ENCODE measurements at regions not wholly inside any gene's neighbourhood (a gene's known extent, or its start where the extent isn't known, plus 50 kb on each side); places are given as distances from the start of the nearest gene placed in this dataset.

GRCh38 chr11:112861356-112861755, 99.9 kb upstream of the NCAM1 start:
- DNase-seq (ENCODE audit: low spot score) = no peak
- H3K4me1 ChIP-seq (ENCODE audit: control insufficient read depth in 1 of 2, low read depth in 2 of 2) = no peaks in the 10 kb centered on the region
- H3K4me3 ChIP-seq = no peak overlapping the region
- TF ChIP-seq, protein P1, sequence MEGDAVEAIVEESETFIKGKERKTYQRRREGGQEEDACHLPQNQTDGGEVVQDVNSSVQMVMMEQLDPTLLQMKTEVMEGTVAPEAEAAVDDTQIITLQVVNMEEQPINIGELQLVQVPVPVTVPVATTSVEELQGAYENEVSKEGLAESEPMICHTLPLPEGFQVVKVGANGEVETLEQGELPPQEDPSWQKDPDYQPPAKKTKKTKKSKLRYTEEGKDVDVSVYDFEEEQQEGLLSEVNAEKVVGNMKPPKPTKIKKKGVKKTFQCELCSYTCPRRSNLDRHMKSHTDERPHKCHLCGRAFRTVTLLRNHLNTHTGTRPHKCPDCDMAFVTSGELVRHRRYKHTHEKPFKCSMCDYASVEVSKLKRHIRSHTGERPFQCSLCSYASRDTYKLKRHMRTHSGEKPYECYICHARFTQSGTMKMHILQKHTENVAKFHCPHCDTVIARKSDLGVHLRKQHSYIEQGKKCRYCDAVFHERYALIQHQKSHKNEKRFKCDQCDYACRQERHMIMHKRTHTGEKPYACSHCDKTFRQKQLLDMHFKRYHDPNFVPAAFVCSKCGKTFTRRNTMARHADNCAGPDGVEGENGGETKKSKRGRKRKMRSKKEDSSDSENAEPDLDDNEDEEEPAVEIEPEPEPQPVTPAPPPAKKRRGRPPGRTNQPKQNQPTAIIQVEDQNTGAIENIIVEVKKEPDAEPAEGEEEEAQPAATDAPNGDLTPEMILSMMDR (IDR thresholded peaks at IDR 0.05) = no peak
- ATAC-seq (ENCODE audit: insufficient number of reproducible peaks, low FRiP score, low read depth) = no peak
- H3K36me3 ChIP-seq = no peaks in the 10 kb centered on the region
- peaks cover 14% of the 10 kb centered on the region for H3K9me3 ChIP-seq
- no peaks in the 10 kb centered on the region for H3K27me3 ChIP-seq (replicated peaks; ENCODE audit: insufficient read depth)
- H3K27ac ChIP-seq = no peak overlapping the region

DNA sequence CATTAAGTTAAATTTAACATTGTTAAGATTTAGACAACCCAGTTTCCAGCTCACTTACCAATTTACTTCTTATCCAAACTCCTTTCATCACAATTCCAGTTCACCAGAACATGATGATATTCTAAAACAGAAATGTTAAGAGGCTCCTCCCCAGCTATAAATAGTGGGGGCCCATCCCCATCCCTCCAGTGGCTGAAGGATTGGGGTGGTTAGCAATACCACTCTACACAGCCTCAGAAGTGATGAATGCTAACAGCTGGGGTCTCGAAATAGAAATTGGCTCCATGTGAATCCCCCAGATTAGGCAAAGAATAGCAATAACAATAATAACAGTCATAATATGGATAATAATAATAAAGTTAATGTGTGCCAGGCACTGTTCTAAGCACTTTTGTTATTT, 97.9 kb upstream of the NCAM1 start:
- no peak overlapping the region for H3K27ac ChIP-seq
- TF ChIP-seq, protein P1 (IDR thresholded peaks at IDR 0.05) = no peak
- H3K4me1 ChIP-seq (ENCODE audit: control insufficient read depth in 1 of 2, low read depth in 2 of 2) = no peaks in the 10 kb centered on the region
- H3K27me3 ChIP-seq (replicated peaks; ENCODE audit: insufficient read depth) = no peaks in the 10 kb centered on the region
- no peak for DNase-seq (ENCODE audit: low spot score)
- ATAC-seq (ENCODE audit: insufficient number of reproducible peaks, low FRiP score, low read depth) = no peak
- no peak overlapping the region for H3K4me3 ChIP-seq
- peaks cover 14% of the 10 kb centered on the region for H3K9me3 ChIP-seq
- no peaks in the 10 kb centered on the region for H3K36me3 ChIP-seq

DNA sequence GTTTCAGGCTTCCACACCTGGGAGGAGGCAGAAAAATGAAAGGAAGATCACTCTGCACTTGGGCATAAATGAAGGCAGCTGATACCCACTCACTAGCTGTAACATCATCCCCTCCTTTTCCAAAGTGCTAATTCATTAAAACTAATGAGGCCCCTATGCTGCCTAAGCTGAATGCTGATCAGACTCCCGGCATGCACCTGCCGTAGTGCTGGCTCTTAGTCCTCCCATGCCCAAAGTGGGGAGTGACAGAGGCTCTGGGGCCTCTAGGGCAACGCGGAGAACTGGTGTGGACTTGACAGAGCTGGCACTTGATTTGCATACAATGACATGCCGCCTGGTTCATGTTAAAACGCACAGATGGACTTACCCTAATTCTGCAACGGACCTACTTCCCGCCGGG, 96.5 kb upstream of the NCAM1 start:
- DNase-seq (ENCODE audit: low spot score) (no peak), ATAC-seq (ENCODE audit: insufficient number of reproducible peaks, low FRiP score, low read depth) (no peak)
- Histone ChIP-seq H3K4me3 (no peak overlapping the region), H3K27ac (no peak overlapping the region), H3K4me1 (ENCODE audit: control insufficient read depth in 1 of 2, low read depth in 2 of 2) (no peaks in the 10 kb centered on the region), H3K36me3 (no peaks in the 10 kb centered on the region), H3K27me3 (replicated peaks; ENCODE audit: insufficient read depth) (no peaks in the 10 kb centered on the region), H3K9me3 (peaks cover 14% of the 10 kb centered on the region)
- TF ChIP-seq, protein P1 (IDR thresholded peaks at IDR 0.05) = no peak

GRCh38 chr11:112871909-112872500, 89.2 kb upstream of the NCAM1 start:
- Histone ChIP-seq H3K9me3 (no peaks in the 10 kb centered on the region), H3K36me3 (no peaks in the 10 kb centered on the region), H3K4me1 (ENCODE audit: control insufficient read depth in 1 of 2, low read depth in 2 of 2) (no peaks in the 10 kb centered on the region), H3K27ac (no peak overlapping the region), H3K27me3 (replicated peaks; ENCODE audit: insufficient read depth) (no peaks in the 10 kb centered on the region), H3K4me3 (no peak overlapping the region)
- ATAC-seq (ENCODE audit: insufficient number of reproducible peaks, low FRiP score, low read depth) = no peak
- TF ChIP-seq, protein P1 (IDR thresholded peaks at IDR 0.05) = no peak
- no peak for DNase-seq (ENCODE audit: low spot score)

GRCh38 chr11:112874980-112875379, 86.2 kb upstream of the NCAM1 start:
- no peak overlapping the region for H3K27ac ChIP-seq
- no peaks in the 10 kb centered on the region for H3K9me3 ChIP-seq
- no peaks in the 10 kb centered on the region for H3K27me3 ChIP-seq (replicated peaks; ENCODE audit: insufficient read depth)
- no peaks in the 10 kb centered on the region for H3K36me3 ChIP-seq
- no peaks in the 10 kb centered on the region for H3K4me1 ChIP-seq (ENCODE audit: control insufficient read depth in 1 of 2, low read depth in 2 of 2)
- no peak for ATAC-seq (ENCODE audit: insufficient number of reproducible peaks, low FRiP score, low read depth)
- H3K4me3 ChIP-seq = no peak overlapping the region
- TF ChIP-seq, protein P1 (IDR thresholded peaks at IDR 0.05) = no peak
- DNase-seq (ENCODE audit: low spot score) = no peak
